Right lung (tissue), 2 donors: ENCODE measurements at regions not wholly inside any gene's neighbourhood (a gene's known extent, or its start where the extent isn't known, plus 50 kb on each side); places are given as distances from the start of the nearest gene placed in this dataset.
A peak's percentile ranks its signal among the peaks of the same experiment; 100 is the strongest.

Experiments
- DNase-seq, 2 donors: peaks; one replicate each; pipeline ENCODE4 v3.0.0-alpha.2; 2013

- DNase-seq = no peak
These were observed 86.8 kb downstream of the SPRING1 start for GRCh38 chr12:116651089-116651488.

- DNase-seq = no peak
These were observed 87.2 kb downstream of the SPRING1 start for GRCh38 chr12:116650585-116651087.

- no peak for DNase-seq
These were observed 87.8 kb downstream of the SPRING1 start for GRCh38 chr12:116650062-116650461.

GRCh38 chr12:116647813-116648212 lies 88.6 kb downstream of the MAP1LC3B2 start:
- DNase-seq = no peak

GRCh38 chr12:116646901-116647300 lies 87.7 kb downstream of the MAP1LC3B2 start:
- DNase-seq = no peak

GRCh38 chr12:116644806-116645205 lies 85.6 kb downstream of the MAP1LC3B2 start:
- DNase-seq = no peak

- no peak for DNase-seq
These were observed 83.5 kb downstream of the MAP1LC3B2 start for GRCh38 chr12:116642683-116643082.

GRCh38 chr12:116642106-116642505 lies 82.9 kb downstream of the MAP1LC3B2 start:
- DNase-seq = no peak

GRCh38 chr12:116640281-116640680 lies 81.1 kb downstream of the MAP1LC3B2 start:
- no peak for DNase-seq

GRCh38 chr12:116639765-116640164 lies 80.6 kb downstream of the MAP1LC3B2 start:
- no peak for DNase-seq

- DNase-seq = no peak
These were observed 79.2 kb downstream of the MAP1LC3B2 start for GRCh38 chr12:116638376-116638775.

- DNase-seq = no peak
These were observed 78.5 kb downstream of the MAP1LC3B2 start for GRCh38 chr12:116637589-116638150.

- DNase-seq = peak; percentile 16 to 25
These were observed 77.7 kb downstream of the MAP1LC3B2 start for GRCh38 chr12:116636608-116637519.

- no peak for DNase-seq
These were observed 76.3 kb downstream of the MAP1LC3B2 start for GRCh38 chr12:116635487-116635886.

GRCh38 chr12:116633476-116633875 lies 74.3 kb downstream of the MAP1LC3B2 start:
- no peak for DNase-seq

GRCh38 chr12:116631619-116632018 lies 72.4 kb downstream of the MAP1LC3B2 start:
- no peak for DNase-seq

GRCh38 chr12:116630762-116631161 lies 71.6 kb downstream of the MAP1LC3B2 start:
- DNase-seq = no peak

- DNase-seq = no peak
These were observed 70.3 kb downstream of the MAP1LC3B2 start for GRCh38 chr12:116629480-116629879.

GRCh38 chr12:116628989-116629388 lies 69.8 kb downstream of the MAP1LC3B2 start:
- no peak for DNase-seq

- no peak for DNase-seq
These were observed 69.2 kb downstream of the MAP1LC3B2 start for GRCh38 chr12:116628450-116628793.
